HCT116 (cell line): ENCODE measurements at regions not wholly inside any gene's neighbourhood (a gene's known extent, or its start where the extent isn't known, plus 50 kb on each side); places are given as distances from the start of the nearest gene placed in this dataset.

Experiments
- CBX3 ChIP-seq: IDR thresholded peaks from 2 replicates; pipeline ENCODE4 v1.6.1; 2012; ENCODE audit warnings: low read depth
- CTCF ChIP-seq, 3 experiments: fragments of 200-600 bp in 1 of 3; sonication (generic) in 1 of 3; IDR thresholded peaks in 2 of 3; conservative IDR thresholded peaks in 1 of 3; 2 replicates each; pipeline ENCODE4 v1.5.1; 2012 to 2017; ENCODE audit warnings: low read depth in 2 of 3, low read length in 2 of 3, antibody characterized with exemption in 1 of 3, borderline replicate concordance in 1 of 3, control low read depth in 1 of 3, mild to moderate bottlenecking in 1 of 3, mixed read lengths in 1 of 3, mixed run types in 1 of 3, moderate library complexity in 1 of 3; ENCODE audit not compliant: insufficient read depth in 1 of 3
- EZH2 ChIP-seq: fragments of 200-600 bp; sonication (generic); IDR thresholded peaks from 2 replicates; pipeline ENCODE4 v1.6.1; 2017; ENCODE audit warnings: antibody characterized with exemption, mixed run types
- FOSL1 ChIP-seq: IDR thresholded peaks from 2 replicates; pipeline ENCODE4 v1.6.1; 2012; ENCODE audit warnings: low read depth
- MAX ChIP-seq: IDR thresholded peaks from 2 replicates; pipeline ENCODE4 v1.6.1; 2012
- POLR2A ChIP-seq: IDR thresholded peaks from 2 replicates; pipeline ENCODE4 v1.7.0; 2011; ENCODE audit warnings: borderline replicate concordance; ENCODE audit not compliant: insufficient read depth, insufficient read length; ENCODE audit errors: extremely low read depth
- POLR2AphosphoS5 ChIP-seq: IDR thresholded peaks from 2 replicates; pipeline ENCODE4 v1.6.1; 2011; ENCODE audit warnings: mild to moderate bottlenecking, low read depth, low read length, moderate library complexity
- RAD21 ChIP-seq: IDR thresholded peaks from 2 replicates; pipeline ENCODE4 v1.6.1; 2012; ENCODE audit warnings: low read depth, mild to moderate bottlenecking
- YY1 ChIP-seq: IDR thresholded peaks from 2 replicates; pipeline ENCODE4 v1.6.1; 2011; ENCODE audit warnings: low read length, low read depth, moderate library complexity, mild to moderate bottlenecking; ENCODE audit not compliant: insufficient replicate concordance; ENCODE audit errors: extremely low read depth
- ZFX ChIP-seq: fragments of 450-650 bp; IDR thresholded peaks from 2 replicates; pipeline ENCODE4 v1.6.1; 2017
- ZNF274 ChIP-seq: fragments of 200-500 bp; sonication (Bioruptor generic); IDR thresholded peaks from 2 replicates; pipeline ENCODE4 v1.6.1; 2014; ENCODE audit warnings: mild to moderate bottlenecking, low read depth, low read length, inconsistent platforms

- TF ChIP-seq CTCF (IDR thresholded peaks at IDR 0.05 in 2 of 3, conservative IDR thresholded peaks at IDR 0.05 in 1 of 3; ENCODE audit: borderline replicate concordance in 1 of 3, insufficient read depth in 1 of 3, low read depth in 2 of 3, low read length in 2 of 3) = no peak
- TF ChIP-seq FOSL1 = no peak
- TF ChIP-seq EZH2 = no peak
- TF ChIP-seq YY1 = no peak
- TF ChIP-seq MAX = no peak
- TF ChIP-seq CBX3 = no peak
- TF ChIP-seq ZFX = no peak
- no peak for TF ChIP-seq POLR2A
- TF ChIP-seq RAD21 = no peak
- TF ChIP-seq POLR2AphosphoS5 = no peak
- no peak for TF ChIP-seq ZNF274
Measured at GRCh38 chr4:177175473-177175872, 134.2 kb upstream of the NEIL3 start.
